Stimulated activated CD4-positive, alpha-beta T cell treated with anti-CD3 and anti-CD28 coated beads, Interleukin-12 subunit alpha, Interleukin-12 subunit beta, amount 100 ng/mL, for 48 hours (primary cell): ENCODE measurements at regions not wholly inside any gene's neighbourhood (a gene's known extent, or its start where the extent isn't known, plus 50 kb on each side); places are given as distances from the start of the nearest gene placed in this dataset.

Experiments used
- DNase-seq, 3 donors: peaks; one replicate each; pipeline ENCODE4 v3.0.0-alpha.2; 2020; ENCODE audit warnings: low read depth in 2 of 3, low spot score in 1 of 3

- DNase-seq: no peak
Observed at GRCh38 chr2:106941372-106941993, 55.5 kb upstream of the ST6GAL2 start.

DNA sequence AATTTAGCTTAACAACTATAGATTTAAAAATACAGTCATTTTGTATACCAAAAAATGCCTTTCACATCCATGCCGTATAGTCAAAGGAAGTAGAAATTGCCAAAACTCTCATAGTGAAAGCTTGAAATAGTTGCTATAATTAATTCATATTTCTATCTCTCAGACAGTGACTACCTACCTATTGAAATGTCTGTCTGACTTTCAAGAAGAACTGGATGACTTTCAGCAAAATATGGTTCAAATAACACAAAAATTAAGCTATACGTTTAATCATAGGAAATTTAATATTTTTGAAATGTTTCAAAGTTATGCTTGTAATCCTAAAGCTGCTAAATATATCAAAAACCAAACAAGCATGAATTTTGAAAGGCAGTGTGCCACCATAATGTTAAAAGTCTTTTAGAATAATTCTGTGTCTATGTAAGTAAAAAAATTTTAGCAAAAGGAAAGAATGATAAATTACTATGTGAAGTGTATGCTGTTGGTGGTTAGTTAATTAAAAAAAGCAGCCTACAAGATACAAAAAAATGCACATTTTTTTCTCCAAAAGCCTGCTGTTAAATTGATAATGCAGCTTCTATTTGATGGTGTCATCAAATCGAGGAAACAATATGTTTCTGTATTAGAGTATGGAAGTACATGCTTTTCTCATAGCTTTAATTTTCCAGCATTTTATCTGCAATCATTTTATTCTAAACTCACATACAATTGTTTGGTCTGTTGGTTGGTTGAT lies 57.7 kb upstream of the ST6GAL2 start:
- no peak for DNase-seq

- no peak for DNase-seq
Observed at GRCh38 chr2:106944215-106944614, 58.2 kb upstream of the ST6GAL2 start.

GRCh38 chr2:106948540-106948939 lies 62.6 kb upstream of the ST6GAL2 start:
- no peak for DNase-seq

- no peak for DNase-seq
Observed at GRCh38 chr2:106953236-106953635, 67.3 kb upstream of the ST6GAL2 start.

- no peak for DNase-seq
Observed at GRCh38 chr2:106953779-106954178, 67.8 kb upstream of the ST6GAL2 start.

DNA sequence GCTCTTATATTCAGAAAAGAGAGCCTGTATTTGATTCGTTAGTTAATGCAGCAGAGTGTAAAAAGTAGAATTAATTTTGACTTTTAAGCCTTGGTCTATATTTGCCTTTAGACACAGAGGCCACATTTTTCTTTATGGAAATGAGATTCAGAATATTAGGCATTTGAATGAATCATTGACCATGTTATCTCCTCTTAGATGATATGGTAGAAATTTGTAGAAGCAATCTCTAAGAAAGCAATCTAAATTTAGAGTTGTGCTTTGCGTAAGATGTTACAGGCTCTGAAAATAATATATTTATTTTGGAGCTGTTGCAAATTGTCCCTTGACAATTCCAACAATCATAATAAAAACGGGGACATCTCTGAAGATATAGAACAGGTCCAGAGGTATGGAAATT lies 68.3 kb upstream of the ST6GAL2 start:
- DNase-seq: no peak

DNA sequence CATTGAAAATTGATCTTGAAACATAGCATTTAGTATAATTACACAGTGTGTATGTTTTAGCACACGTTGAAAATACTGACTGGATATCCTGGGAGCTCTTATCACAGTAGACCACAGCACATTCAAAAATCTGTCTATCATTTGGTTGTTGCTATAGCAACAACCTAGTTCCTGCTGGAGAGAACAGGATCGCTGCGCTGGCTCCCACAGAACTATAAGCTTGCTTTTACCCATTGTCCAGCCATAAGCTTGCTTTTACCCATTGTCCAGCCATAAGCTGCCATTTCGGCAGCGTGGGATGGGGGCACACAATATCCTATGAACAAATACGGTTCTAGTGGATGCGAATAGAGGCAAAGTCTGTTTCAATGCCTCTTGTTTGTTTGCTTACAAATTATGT lies 70.4 kb upstream of the ST6GAL2 start:
- DNase-seq: no peak

DNA sequence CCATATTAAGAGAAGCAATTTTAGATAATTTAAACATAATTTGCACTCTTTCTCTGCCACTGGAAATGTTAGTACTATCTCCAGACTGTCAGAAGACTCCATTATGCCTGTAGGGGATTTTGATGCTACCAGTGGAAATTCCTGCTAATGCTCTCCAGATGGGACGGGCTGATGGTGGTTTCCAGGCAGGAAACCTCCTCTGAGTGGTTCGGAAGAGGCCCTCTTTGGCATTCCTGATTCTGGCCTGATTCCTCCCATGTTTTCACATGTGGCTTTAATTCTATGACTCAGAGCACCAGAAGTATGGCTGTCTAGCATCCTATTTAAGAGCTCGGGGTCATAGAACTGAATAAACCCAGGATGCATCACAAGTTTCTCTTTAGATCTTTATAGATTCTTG lies 70.9 kb upstream of the ST6GAL2 start:
- DNase-seq: no peak

- DNase-seq: no peak
Observed at GRCh38 chr2:106959975-106960682, 74.2 kb upstream of the ST6GAL2 start.

DNA sequence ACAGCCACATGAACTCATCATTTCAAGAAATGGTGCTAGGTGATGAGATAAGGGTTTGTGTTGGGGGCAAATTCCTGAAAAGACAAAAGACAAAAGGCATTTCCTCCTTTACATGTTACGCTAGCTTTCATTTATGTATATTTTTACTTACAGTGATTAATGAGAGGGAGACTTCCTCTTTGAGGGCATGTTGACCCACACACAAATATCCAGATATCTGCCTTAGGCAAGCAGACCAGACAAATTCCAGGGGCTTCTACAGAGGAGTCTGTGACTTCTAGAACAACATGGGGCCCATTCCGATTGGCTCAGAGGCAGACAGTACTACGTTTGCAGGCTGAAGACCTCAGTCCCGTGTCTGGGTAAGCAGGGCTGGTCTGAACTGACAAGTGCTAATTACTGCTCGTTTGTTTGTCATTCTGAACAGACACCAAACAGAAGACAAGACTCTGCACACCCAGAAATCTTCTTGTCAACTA lies 74.8 kb upstream of the ST6GAL2 start:
- no peak for DNase-seq

GRCh38 chr2:106961328-106961727 lies 75.4 kb upstream of the ST6GAL2 start:
- DNase-seq: no peak

DNA sequence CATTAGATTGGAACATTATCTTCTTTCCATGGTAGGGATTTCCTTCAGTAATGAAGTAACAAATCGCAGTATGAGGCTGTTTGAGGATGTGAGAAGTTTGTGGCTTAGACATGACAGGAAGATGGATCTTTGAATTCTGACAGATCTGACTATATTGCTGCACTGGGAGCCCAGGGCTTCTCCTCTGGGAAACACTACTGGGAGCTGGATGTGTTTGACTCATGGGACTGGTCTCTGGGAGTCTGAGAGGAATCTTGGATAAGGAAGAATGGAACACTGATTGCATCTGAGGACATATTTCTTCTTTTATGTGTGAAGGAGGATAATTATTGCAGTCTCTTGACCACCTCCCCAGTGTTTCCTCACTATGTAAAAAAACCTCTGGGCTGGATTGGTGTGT lies 77.2 kb upstream of the ST6GAL2 start:
- DNase-seq: no peak

- no peak for DNase-seq
Observed at GRCh38 chr2:106963893-106964292, 77.9 kb upstream of the ST6GAL2 start.

GRCh38 chr2:106965611-106966010 lies 79.6 kb upstream of the ST6GAL2 start:
- no peak for DNase-seq

- DNase-seq: no peak
Observed at GRCh38 chr2:106969777-106970176, 83.8 kb upstream of the ST6GAL2 start.

DNA sequence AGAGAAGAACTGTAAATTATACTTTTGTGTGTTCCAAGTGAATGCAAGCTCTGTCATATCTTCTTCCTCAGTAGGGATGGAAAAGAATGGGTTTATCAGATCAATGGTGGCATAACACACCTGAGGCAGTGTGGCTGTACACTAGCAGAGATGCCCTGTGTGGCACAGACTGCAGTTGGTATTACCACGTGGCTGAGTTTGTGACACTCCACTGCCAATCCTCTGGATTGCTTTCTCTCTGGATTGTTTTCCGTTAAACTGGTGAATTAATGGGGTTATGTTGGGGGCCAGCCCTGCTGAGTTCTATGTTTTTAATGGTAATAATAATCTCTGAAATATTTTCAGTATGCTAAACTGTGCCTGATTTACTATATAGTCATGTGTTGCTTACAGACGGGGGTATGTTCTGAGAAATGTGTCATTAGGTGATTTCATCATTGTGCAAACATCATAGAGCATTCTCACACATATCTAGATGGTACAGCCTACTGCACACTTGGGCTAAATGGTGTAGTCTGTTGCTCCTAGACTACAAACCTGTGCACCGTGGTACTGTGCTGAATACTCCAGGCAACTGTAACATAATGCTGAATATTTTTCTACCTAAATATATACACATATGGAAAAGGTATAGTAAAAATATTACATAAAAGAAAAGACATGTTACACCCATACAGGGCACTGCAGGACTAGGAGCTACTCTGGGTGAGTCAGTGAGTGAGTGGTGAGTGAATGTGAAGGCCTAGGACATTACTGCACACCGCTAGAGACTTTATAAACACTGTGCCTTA lies 84.7 kb upstream of the ST6GAL2 start:
- no peak for DNase-seq

GRCh38 chr2:106972782-106973181 lies 86.8 kb upstream of the ST6GAL2 start:
- no peak for DNase-seq

DNA sequence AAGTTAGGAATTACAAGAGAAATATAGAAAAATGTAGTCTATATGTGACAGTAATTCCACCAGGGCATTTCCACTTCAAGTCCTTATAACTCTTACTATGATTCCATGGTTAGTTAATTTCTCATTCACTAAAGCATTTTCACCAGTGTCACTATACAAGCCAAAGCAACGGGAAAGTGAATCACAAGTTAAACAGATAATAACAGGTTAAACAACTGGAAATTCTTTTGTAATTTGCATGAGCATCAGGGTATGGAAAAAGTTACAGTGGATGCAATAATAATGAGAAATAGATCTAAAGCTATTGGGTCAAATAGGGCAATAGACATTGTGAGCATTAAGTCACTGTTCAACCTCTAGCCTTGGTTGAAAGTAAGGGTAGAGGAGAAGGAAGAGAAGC lies 88.9 kb upstream of the ST6GAL2 start:
- DNase-seq: no peak

DNA sequence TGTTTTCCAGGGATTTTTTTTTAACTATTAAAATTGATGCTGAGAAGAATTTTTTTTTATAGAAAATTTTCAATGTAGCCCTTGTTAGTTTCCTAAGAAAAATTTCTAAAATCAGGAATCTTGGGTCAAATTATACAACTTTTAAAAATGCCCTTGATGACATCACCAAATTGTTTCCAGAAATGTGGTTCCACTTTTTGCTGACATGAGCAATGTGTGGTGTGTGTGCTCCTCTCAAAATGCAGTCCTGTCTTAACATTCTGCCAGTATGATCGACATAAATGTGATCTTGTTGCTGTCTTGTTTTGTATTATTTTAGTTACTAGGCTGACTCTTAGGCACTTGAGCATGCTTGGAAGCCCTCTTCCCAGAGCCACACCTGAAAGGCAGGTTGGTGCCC lies 89.7 kb upstream of the ST6GAL2 start:
- DNase-seq: no peak

DNA sequence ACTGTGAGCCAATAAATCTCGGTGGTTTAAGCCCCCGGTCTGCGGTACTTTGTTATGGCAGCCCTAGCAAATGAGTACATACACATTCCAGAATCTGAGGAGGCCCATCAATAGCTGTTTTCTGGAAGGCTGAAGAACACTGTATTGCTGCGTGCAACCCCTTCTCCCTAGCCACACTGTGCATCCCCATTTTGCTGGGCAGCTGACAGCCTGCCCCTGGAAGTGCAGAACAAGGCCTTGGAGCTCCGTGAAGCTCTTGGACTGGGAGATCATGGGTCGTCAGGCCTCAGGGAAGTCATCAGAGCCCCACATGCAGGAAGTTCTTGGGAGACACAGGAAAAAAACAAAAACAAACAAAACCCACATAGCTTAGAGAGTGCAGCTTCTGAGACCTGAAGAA lies 90.6 kb upstream of the ST6GAL2 start:
- no peak for DNase-seq

GRCh38 chr2:106977717-106978116 lies 91.8 kb upstream of the ST6GAL2 start:
- DNase-seq: no peak
